Panc1 (cell line): ENCODE measurements at regions not wholly inside any gene's neighbourhood (a gene's known extent, or its start where the extent isn't known, plus 50 kb on each side); places are given as distances from the start of the nearest gene placed in this dataset.

Experiments used
- ATAC-seq: fragments of 200-7000 bp; cut with Tn5 transposase; 2 replicates; pipeline ENCODE4 v1.9.1; 2020; ENCODE audit warnings: mild to moderate bottlenecking, moderate library complexity
- BruUV-seq: library from RNA; stranded (reverse); fragments of 400-500 nt; replicated peaks from 2 replicates; lab custom pipeline; 2021; lab: Mats Ljungman, UMichigan
- CTCF ChIA-PET: fragments of 300-600 bp; sonication (Branson Sonifier 250); formaldehyde crosslinking; loops from one replicate; lab custom pipeline; 2022; ENCODE audit warnings: antibody characterized with exemption; lab: Charles Lee
- POLR2A ChIA-PET: fragments of 300-600 bp; sonication (Branson Sonifier 250); formaldehyde crosslinking; loops from one replicate; lab custom pipeline; 2022; ENCODE audit warnings: antibody characterized with exemption; lab: Charles Lee
- DNase-seq: peaks from one replicate; pipeline ENCODE4 v3.0.0-alpha.2; 2010; ENCODE audit warnings: low read depth, low spot score
- H3K27ac ChIP-seq: 2 replicates; pipeline ENCODE4 v1.5.1; 2011; ENCODE audit warnings: mild to moderate bottlenecking, low read length, inconsistent platforms
- H3K27me3 ChIP-seq: fragments of 200-500 bp; sonication (Bioruptor generic); 2 replicates; pipeline ENCODE4 v1.6.0; 2014; ENCODE audit warnings: low read length, inconsistent platforms; ENCODE audit not compliant: control insufficient read depth, insufficient read depth
- H3K36me3 ChIP-seq: fragments of 200-500 bp; sonication (Bioruptor generic); 2 replicates; pipeline ENCODE4 v1.5.1; 2014; ENCODE audit warnings: inconsistent platforms, mild to moderate bottlenecking, low read length, moderate library complexity; ENCODE audit not compliant: control insufficient read depth, insufficient read depth
- H3K4me1 ChIP-seq: 2 replicates; pipeline ENCODE4 v1.5.1; 2011; ENCODE audit warnings: inconsistent platforms, mild to moderate bottlenecking, low read length, moderate library complexity; ENCODE audit not compliant: control insufficient read depth, insufficient read depth
- H3K4me3 ChIP-seq, 2 experiments: 2 replicates each; pipeline ENCODE4 v1.5.1; 2011 to 2012; ENCODE audit warnings: low read depth in 2 of 2, low read length in 2 of 2, mild to moderate bottlenecking in 2 of 2, inconsistent platforms in 1 of 2, moderate library complexity in 1 of 2
- H3K9me3 ChIP-seq: fragments of 200-500 bp; sonication (Bioruptor generic); 2 replicates; pipeline ENCODE4 v1.5.1; 2014; ENCODE audit warnings: low read depth, mild to moderate bottlenecking, inconsistent platforms, low read length, moderate library complexity; ENCODE audit not compliant: control insufficient read depth, insufficient read depth
- POLR2AphosphoS5 ChIP-seq: IDR thresholded peaks from 2 replicates; pipeline ENCODE4 v1.6.1; 2012; ENCODE audit warnings: mild to moderate bottlenecking, low read depth, low read length, moderate library complexity
- REST ChIP-seq, 2 experiments: IDR thresholded peaks; 2 replicates each; pipeline ENCODE4 v1.6.1; 2011 to 2012; ENCODE audit warnings: low read depth in 2 of 2, control low read depth in 1 of 2, low read length in 1 of 2, mild to moderate bottlenecking in 1 of 2, moderate library complexity in 1 of 2; ENCODE audit not compliant: insufficient read depth in 1 of 2
- SIN3A ChIP-seq: IDR thresholded peaks from 2 replicates; pipeline ENCODE4 v1.6.1; 2012; ENCODE audit warnings: low read depth, mild to moderate bottlenecking, low read length, moderate library complexity, borderline replicate concordance; ENCODE audit not compliant: insufficient read depth
- TCF7L2 ChIP-seq: IDR thresholded peaks from 2 replicates; pipeline ENCODE4 v1.6.1; 2011; ENCODE audit warnings: mild to moderate bottlenecking, low read depth, low read length, inconsistent platforms
- in situ Hi-C: cut with HindIII; loops from 2 replicates; pipeline ENCODE4 v1.10.0; 2016; ENCODE audit warnings: low sequenced_read_pairs, low pct_unique_long_range_greater_than_20kb
- intact Hi-C: fragments of 100-400 bp; cut with micrococcal nuclease; formaldehyde crosslinking; loops from one replicate; pipeline ENCODE4 v1.10.0; 2022; ENCODE audit not compliant: unreplicated experiment
- TF ChIP-seq, protein P1 (sequence below): fragments of 450-650 bp; IDR thresholded peaks from 2 replicates; pipeline ENCODE4 v1.5.1; 2017; ENCODE audit warnings: mild to moderate bottlenecking

- ChIA-PET POLR2A (interaction anchor here (0.7 kb wide), 1 partner anchor 48 kb away, joined by 3 read pairs; no protein-coding TSS in a partner anchor), CTCF (no interaction called here)
- Histone ChIP-seq H3K9me3 (no peaks in the 10 kb centered on the region), H3K27ac (no peak overlapping the region), H3K4me3 (no peak overlapping the region), H3K36me3 (no peaks in the 10 kb centered on the region), H3K4me1 (no peaks in the 10 kb centered on the region), H3K27me3 (no peaks in the 10 kb centered on the region)
- in situ Hi-C loops (no loop called here), intact Hi-C loops (no loop called here)
- DNase-seq (no peak), ATAC-seq (no peak)
- TF ChIP-seq TCF7L2 = no peak
- TF ChIP-seq SIN3A = no peak
- TF ChIP-seq POLR2AphosphoS5 = no peak
- TF ChIP-seq, protein P1, sequence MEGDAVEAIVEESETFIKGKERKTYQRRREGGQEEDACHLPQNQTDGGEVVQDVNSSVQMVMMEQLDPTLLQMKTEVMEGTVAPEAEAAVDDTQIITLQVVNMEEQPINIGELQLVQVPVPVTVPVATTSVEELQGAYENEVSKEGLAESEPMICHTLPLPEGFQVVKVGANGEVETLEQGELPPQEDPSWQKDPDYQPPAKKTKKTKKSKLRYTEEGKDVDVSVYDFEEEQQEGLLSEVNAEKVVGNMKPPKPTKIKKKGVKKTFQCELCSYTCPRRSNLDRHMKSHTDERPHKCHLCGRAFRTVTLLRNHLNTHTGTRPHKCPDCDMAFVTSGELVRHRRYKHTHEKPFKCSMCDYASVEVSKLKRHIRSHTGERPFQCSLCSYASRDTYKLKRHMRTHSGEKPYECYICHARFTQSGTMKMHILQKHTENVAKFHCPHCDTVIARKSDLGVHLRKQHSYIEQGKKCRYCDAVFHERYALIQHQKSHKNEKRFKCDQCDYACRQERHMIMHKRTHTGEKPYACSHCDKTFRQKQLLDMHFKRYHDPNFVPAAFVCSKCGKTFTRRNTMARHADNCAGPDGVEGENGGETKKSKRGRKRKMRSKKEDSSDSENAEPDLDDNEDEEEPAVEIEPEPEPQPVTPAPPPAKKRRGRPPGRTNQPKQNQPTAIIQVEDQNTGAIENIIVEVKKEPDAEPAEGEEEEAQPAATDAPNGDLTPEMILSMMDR = no peak
- TF ChIP-seq REST (IDR thresholded peaks at IDR 0.05; ENCODE audit: insufficient read depth in 1 of 2, low read depth in 2 of 2, low read length in 1 of 2) = no peak
- no TSS peak for BruUV-seq
Measured at GRCh38 chr6:105981888-105982358, 104.2 kb upstream of the PRDM1 start.

GRCh38 chr6:105981002-105981887 lies 104.9 kb upstream of the PRDM1 start:
- Histone ChIP-seq H3K36me3 (no peaks in the 10 kb centered on the region), H3K9me3 (no peaks in the 10 kb centered on the region), H3K27me3 (no peaks in the 10 kb centered on the region), H3K27ac (no peak overlapping the region), H3K4me3 (peak overlapping the region; percentile 14 to 30), H3K4me1 (no peaks in the 10 kb centered on the region)
- ChIA-PET POLR2A (no interaction called here), CTCF (no interaction called here)
- TF ChIP-seq POLR2AphosphoS5 (no peak), REST (IDR thresholded peaks at IDR 0.05; ENCODE audit: insufficient read depth in 1 of 2, low read depth in 2 of 2, low read length in 1 of 2) (no peak), SIN3A (no peak), TCF7L2 (no peak)
- TF ChIP-seq, protein P1 = no peak
- ATAC-seq (no peak), DNase-seq (no peak)
- BruUV-seq = no TSS peak
- in situ Hi-C loops (no loop called here), intact Hi-C loops (no loop called here)
